SK-N-MC (cell line): ENCODE measurements at regions not wholly inside any gene's neighbourhood (a gene's known extent, or its start where the extent isn't known, plus 50 kb on each side); places are given as distances from the start of the nearest gene placed in this dataset.

Source experiments
- EZH2 ChIP-seq: fragments of 200-600 bp; sonication (generic); IDR thresholded peaks from one replicate; pipeline ENCODE4 v1.6.1; 2017; ENCODE audit warnings: antibody characterized with exemption
- POLR2AphosphoS5 ChIP-seq: IDR thresholded peaks from 2 replicates; pipeline ENCODE4 v1.6.1; 2012; ENCODE audit warnings: mild to moderate bottlenecking, low read depth, low read length, borderline replicate concordance

DNA sequence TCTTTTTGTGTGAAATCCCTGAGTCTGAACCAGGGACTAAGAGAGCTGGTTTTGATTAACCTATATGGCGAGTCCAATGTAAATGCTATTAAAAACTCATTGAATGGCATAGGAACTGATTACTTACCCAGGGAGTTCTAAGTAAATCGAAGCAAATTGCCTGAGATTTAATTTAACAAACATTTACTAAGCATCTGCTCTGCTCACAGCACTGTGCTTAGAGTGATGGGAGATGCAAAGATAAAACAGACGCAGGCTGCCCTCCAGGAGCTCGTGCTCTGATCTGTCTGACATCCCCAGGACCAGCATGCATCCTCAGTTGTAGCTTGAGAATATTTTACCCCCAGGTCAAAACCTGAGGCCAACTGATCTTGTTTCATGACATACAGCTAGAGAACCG, 247.9 kb downstream of the NR2F2 start:
- TF ChIP-seq EZH2, result no peak
- no peak for TF ChIP-seq POLR2AphosphoS5
